ENCODE measurements at regions not wholly inside any gene's neighbourhood (a gene's known extent, or its start where the extent isn't known, plus 50 kb on each side); places are given as distances from the start of the nearest gene placed in this dataset.

GRCh38 chr12:124484067-124484466 is 83.3 kb downstream of the NCOR2 start:
- no peak for DNase-seq (ENCODE audit: insufficient read length, low spot score)
- no peak for TF ChIP-seq PAX5 (IDR thresholded peaks at IDR 0.05; ENCODE audit: insufficient read depth, low read length, severe bottlenecking)
- no peak for TF ChIP-seq TAF1 (IDR thresholded peaks at IDR 0.05; ENCODE audit: low read depth, low read length)
- TF ChIP-seq POLR2AphosphoS5 (IDR thresholded peaks at IDR 0.05; ENCODE audit: low read depth, low read length) = no peak
- no peak for TF ChIP-seq POU2F2 (IDR thresholded peaks at IDR 0.05; ENCODE audit: low read depth, low read length)
- no peak for TF ChIP-seq POLR2A (IDR thresholded peaks at IDR 0.05; ENCODE audit: low read depth, low read length)
- no peak for TF ChIP-seq SPI1 (IDR thresholded peaks at IDR 0.05; ENCODE audit: low read depth, low read length)
- no peak for FAIRE-seq

GRCh38 chr12:124482901-124483799 is 84.3 kb downstream of the NCOR2 start:
- TF ChIP-seq POU2F2 (IDR thresholded peaks at IDR 0.05; ENCODE audit: low read depth, low read length) (no peak), TAF1 (IDR thresholded peaks at IDR 0.05; ENCODE audit: low read depth, low read length) (no peak), POLR2AphosphoS5 (IDR thresholded peaks at IDR 0.05; ENCODE audit: low read depth, low read length) (no peak), PAX5 (IDR thresholded peaks at IDR 0.05; ENCODE audit: insufficient read depth, low read length, severe bottlenecking) (no peak), POLR2A (IDR thresholded peaks at IDR 0.05; ENCODE audit: low read depth, low read length) (no peak), SPI1 (IDR thresholded peaks at IDR 0.05; ENCODE audit: low read depth, low read length) (no peak)
- no peak for FAIRE-seq
- no peak for DNase-seq (ENCODE audit: insufficient read length, low spot score)

GRCh38 chr12:124482567-124482893 is 84.9 kb downstream of the NCOR2 start:
- no peak for TF ChIP-seq POU2F2 (IDR thresholded peaks at IDR 0.05; ENCODE audit: low read depth, low read length)
- no peak for TF ChIP-seq POLR2A (IDR thresholded peaks at IDR 0.05; ENCODE audit: low read depth, low read length)
- no peak for TF ChIP-seq SPI1 (IDR thresholded peaks at IDR 0.05; ENCODE audit: low read depth, low read length)
- TF ChIP-seq POLR2AphosphoS5 (IDR thresholded peaks at IDR 0.05; ENCODE audit: low read depth, low read length) = no peak
- TF ChIP-seq TAF1 (IDR thresholded peaks at IDR 0.05; ENCODE audit: low read depth, low read length) = no peak
- no peak for TF ChIP-seq PAX5 (IDR thresholded peaks at IDR 0.05; ENCODE audit: insufficient read depth, low read length, severe bottlenecking)
- DNase-seq (ENCODE audit: insufficient read length, low spot score) = no peak

GRCh38 chr12:124481772-124482566 is 85.4 kb downstream of the NCOR2 start:
- TF ChIP-seq POLR2AphosphoS5 (IDR thresholded peaks at IDR 0.05; ENCODE audit: low read depth, low read length) (no peak), POU2F2 (IDR thresholded peaks at IDR 0.05; ENCODE audit: low read depth, low read length) (no peak), PAX5 (IDR thresholded peaks at IDR 0.05; ENCODE audit: insufficient read depth, low read length, severe bottlenecking) (no peak), POLR2A (IDR thresholded peaks at IDR 0.05; ENCODE audit: low read depth, low read length) (no peak), TAF1 (IDR thresholded peaks at IDR 0.05; ENCODE audit: low read depth, low read length) (no peak), SPI1 (IDR thresholded peaks at IDR 0.05; ENCODE audit: low read depth, low read length) (no peak)
- no peak for DNase-seq (ENCODE audit: insufficient read length, low spot score)
- FAIRE-seq = peak; percentile 35

More at GRCh38 chr12:124482567-124482893, 84.9 kb downstream of the NCOR2 start:
- peak; percentile 71 for FAIRE-seq

GRCh38 chr12:124481257-124481750 is 86.1 kb downstream of the NCOR2 start:
- TF ChIP-seq POU2F2 (IDR thresholded peaks at IDR 0.05; ENCODE audit: low read depth, low read length) (no peak), SPI1 (IDR thresholded peaks at IDR 0.05; ENCODE audit: low read depth, low read length) (no peak), POLR2A (IDR thresholded peaks at IDR 0.05; ENCODE audit: low read depth, low read length) (no peak), POLR2AphosphoS5 (IDR thresholded peaks at IDR 0.05; ENCODE audit: low read depth, low read length) (no peak), TAF1 (IDR thresholded peaks at IDR 0.05; ENCODE audit: low read depth, low read length) (no peak), PAX5 (IDR thresholded peaks at IDR 0.05; ENCODE audit: insufficient read depth, low read length, severe bottlenecking) (no peak)
- peak; percentile 66 for FAIRE-seq
- DNase-seq (ENCODE audit: insufficient read length, low spot score) = no peak

- DNase-seq (ENCODE audit: insufficient read length, low spot score) = peak; percentile 84
- TF ChIP-seq TAF1 (IDR thresholded peaks at IDR 0.05; ENCODE audit: low read depth, low read length) = 0 out of 2 replicates have a peak, but pooled peaks have one; percentile 11
- no peak for TF ChIP-seq SPI1 (IDR thresholded peaks at IDR 0.05; ENCODE audit: low read depth, low read length)
- peak; percentile 99 for FAIRE-seq
Observed at GRCh38 chr12:124480469-124481256, 86.7 kb downstream of the NCOR2 start.

GRCh38 chr12:124479680-124480468 is 87.5 kb downstream of the NCOR2 start:
- DNase-seq (ENCODE audit: insufficient read length, low spot score) (no peak), FAIRE-seq (no peak)
- TF ChIP-seq PAX5 (IDR thresholded peaks at IDR 0.05; ENCODE audit: insufficient read depth, low read length, severe bottlenecking) = no peak
- no peak for TF ChIP-seq POLR2AphosphoS5 (IDR thresholded peaks at IDR 0.05; ENCODE audit: low read depth, low read length)

- TF ChIP-seq POU2F2 (IDR thresholded peaks at IDR 0.05; ENCODE audit: low read depth, low read length) (peak; percentile 76), POLR2AphosphoS5 (IDR thresholded peaks at IDR 0.05; ENCODE audit: low read depth, low read length) (no peak)
- FAIRE-seq (peak; percentile 98), DNase-seq (ENCODE audit: insufficient read length, low spot score) (no peak)
Observed at GRCh38 chr12:124478985-124479645, 88.3 kb downstream of the NCOR2 start.

All from GM12891 (cell line).